HG03196 (cell line): ENCODE measurements at regions not wholly inside any gene's neighbourhood (a gene's known extent, or its start where the extent isn't known, plus 50 kb on each side); places are given as distances from the start of the nearest gene placed in this dataset.

ENCODE experiments used
- ATAC-seq: cut with Tn5 transposase; IDR thresholded peaks from one replicate; pipeline ENCODE4 v1.9.1; 2021; ENCODE audit not compliant: unreplicated experiment

GRCh38 chr2:109070290-109070689 is 58.7 kb upstream of the SH3RF3 start:
- ATAC-seq = no peak

- ATAC-seq = no peak
Observed at GRCh38 chr2:109069331-109070194, 59.4 kb upstream of the SH3RF3 start.

GRCh38 chr2:109068811-109069210 is 60.2 kb upstream of the SH3RF3 start:
- no peak for ATAC-seq

- ATAC-seq = no peak
Observed at GRCh38 chr2:109067631-109068125, 61.3 kb upstream of the SH3RF3 start.

- ATAC-seq = no peak
Observed at GRCh38 chr2:109066917-109067597, 61.9 kb upstream of the SH3RF3 start.

GRCh38 chr2:109066501-109066900 is 62.5 kb upstream of the SH3RF3 start:
- no peak for ATAC-seq

GRCh38 chr2:109065391-109065734 is 63.6 kb upstream of the SH3RF3 start:
- no peak for ATAC-seq

- ATAC-seq = no peak
Observed at GRCh38 chr2:109064660-109065390, 64.2 kb upstream of the SH3RF3 start.

GRCh38 chr2:109062859-109063700 is 65.9 kb upstream of the SH3RF3 start:
- ATAC-seq = no peak

- no peak for ATAC-seq
Observed at GRCh38 chr2:109062145-109062858, 66.7 kb upstream of the SH3RF3 start.

GRCh38 chr2:109061736-109062135 is 67.3 kb upstream of the SH3RF3 start:
- no peak for ATAC-seq

GRCh38 chr2:109060496-109060895 is 68.5 kb upstream of the SH3RF3 start:
- no peak for ATAC-seq

GRCh38 chr2:109059474-109060165 is 69.4 kb upstream of the SH3RF3 start:
- ATAC-seq = no peak

- no peak for ATAC-seq
Observed at GRCh38 chr2:109058802-109059201, 69.8 kb upstream of the EDAR start.

- ATAC-seq = no peak
Observed at GRCh38 chr2:109058191-109058632, 69.2 kb upstream of the EDAR start.

- ATAC-seq = no peak
Observed at GRCh38 chr2:109057686-109058085, 68.7 kb upstream of the EDAR start.

- ATAC-seq = no peak
Observed at GRCh38 chr2:109055435-109055834, 66.4 kb upstream of the EDAR start.

GRCh38 chr2:109054865-109055264 is 65.8 kb upstream of the EDAR start:
- no peak for ATAC-seq

- no peak for ATAC-seq
Observed at GRCh38 chr2:109053716-109054115, 64.7 kb upstream of the EDAR start.
